Spleen (tissue), 7 donors: ENCODE measurements at regions not wholly inside any gene's neighbourhood (a gene's known extent, or its start where the extent isn't known, plus 50 kb on each side); places are given as distances from the start of the nearest gene placed in this dataset.

ENCODE experiments used
- POLR2AphosphoS5 ChIP-seq, 3 donors: sonication (generic); formaldehyde crosslinking; IDR thresholded peaks; one replicate each; pipeline ENCODE4 v1.5.1; 2017; ENCODE audit warnings: antibody characterized with exemption in 3 of 3
- TF ChIP-seq, protein P1 (sequence below), 11 experiments: fragments of 200-600 bp in 7 of 11; fragments of 450-650 bp in 4 of 11; sonication (generic) in 4 of 11; IDR thresholded peaks in 8 of 11; conservative IDR thresholded peaks in 3 of 11; 1 replicate in 7 of 11; 2 replicates in 4 of 11; pipeline versions ENCODE4 v1.4.0 to v1.8.0; 2016 to 2021; ENCODE audit warnings: antibody characterized with exemption in 11 of 11, inconsistent platforms in 4 of 11, mild to moderate bottlenecking in 1 of 11
- donor health status: DM: no; HTN: no; CAD: no; lungs with moderate emphysema.
- donor health status: DM: no; HTN: no; CAD: no.
- donor health status: DM: no; HTN: no; CAD: no.

DNA sequence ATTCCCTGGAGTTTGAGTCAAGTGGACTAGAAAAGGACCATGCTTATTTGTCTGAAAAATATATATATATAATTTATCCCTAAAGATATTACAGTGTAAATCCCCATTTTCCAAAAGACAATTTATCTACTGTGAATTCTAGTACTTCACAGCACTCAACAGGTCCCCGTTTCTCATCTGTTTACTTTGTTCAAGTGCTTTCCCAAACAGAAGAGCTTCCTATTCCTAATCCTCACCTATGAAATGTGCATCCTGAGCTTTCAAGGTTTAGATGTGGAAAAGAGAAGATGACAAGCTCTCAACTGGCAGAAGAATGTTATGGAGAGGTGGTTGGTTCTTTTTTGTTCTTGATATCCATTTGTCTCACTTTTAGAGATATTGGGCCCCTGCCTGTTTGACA is 401.6 kb upstream of the ZNF608 start:
- no peak for TF ChIP-seq POLR2AphosphoS5 (IDR thresholded peaks at IDR 0.05)
- TF ChIP-seq, protein P1, sequence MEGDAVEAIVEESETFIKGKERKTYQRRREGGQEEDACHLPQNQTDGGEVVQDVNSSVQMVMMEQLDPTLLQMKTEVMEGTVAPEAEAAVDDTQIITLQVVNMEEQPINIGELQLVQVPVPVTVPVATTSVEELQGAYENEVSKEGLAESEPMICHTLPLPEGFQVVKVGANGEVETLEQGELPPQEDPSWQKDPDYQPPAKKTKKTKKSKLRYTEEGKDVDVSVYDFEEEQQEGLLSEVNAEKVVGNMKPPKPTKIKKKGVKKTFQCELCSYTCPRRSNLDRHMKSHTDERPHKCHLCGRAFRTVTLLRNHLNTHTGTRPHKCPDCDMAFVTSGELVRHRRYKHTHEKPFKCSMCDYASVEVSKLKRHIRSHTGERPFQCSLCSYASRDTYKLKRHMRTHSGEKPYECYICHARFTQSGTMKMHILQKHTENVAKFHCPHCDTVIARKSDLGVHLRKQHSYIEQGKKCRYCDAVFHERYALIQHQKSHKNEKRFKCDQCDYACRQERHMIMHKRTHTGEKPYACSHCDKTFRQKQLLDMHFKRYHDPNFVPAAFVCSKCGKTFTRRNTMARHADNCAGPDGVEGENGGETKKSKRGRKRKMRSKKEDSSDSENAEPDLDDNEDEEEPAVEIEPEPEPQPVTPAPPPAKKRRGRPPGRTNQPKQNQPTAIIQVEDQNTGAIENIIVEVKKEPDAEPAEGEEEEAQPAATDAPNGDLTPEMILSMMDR (IDR thresholded peaks at IDR 0.05 in 8 of 11, conservative IDR thresholded peaks at IDR 0.05 in 3 of 11), result no peak
